Stimulated activated CD8-positive, alpha-beta memory T cell treated with anti-CD3 and anti-CD28 coated beads, Interleukin-4, amount 100 ng/mL, for 48 hours (primary cell): ENCODE measurements at regions not wholly inside any gene's neighbourhood (a gene's known extent, or its start where the extent isn't known, plus 50 kb on each side); places are given as distances from the start of the nearest gene placed in this dataset.

Source experiments
- DNase-seq: peaks from one replicate; pipeline ENCODE4 v3.0.0-alpha.2; 2020

DNA sequence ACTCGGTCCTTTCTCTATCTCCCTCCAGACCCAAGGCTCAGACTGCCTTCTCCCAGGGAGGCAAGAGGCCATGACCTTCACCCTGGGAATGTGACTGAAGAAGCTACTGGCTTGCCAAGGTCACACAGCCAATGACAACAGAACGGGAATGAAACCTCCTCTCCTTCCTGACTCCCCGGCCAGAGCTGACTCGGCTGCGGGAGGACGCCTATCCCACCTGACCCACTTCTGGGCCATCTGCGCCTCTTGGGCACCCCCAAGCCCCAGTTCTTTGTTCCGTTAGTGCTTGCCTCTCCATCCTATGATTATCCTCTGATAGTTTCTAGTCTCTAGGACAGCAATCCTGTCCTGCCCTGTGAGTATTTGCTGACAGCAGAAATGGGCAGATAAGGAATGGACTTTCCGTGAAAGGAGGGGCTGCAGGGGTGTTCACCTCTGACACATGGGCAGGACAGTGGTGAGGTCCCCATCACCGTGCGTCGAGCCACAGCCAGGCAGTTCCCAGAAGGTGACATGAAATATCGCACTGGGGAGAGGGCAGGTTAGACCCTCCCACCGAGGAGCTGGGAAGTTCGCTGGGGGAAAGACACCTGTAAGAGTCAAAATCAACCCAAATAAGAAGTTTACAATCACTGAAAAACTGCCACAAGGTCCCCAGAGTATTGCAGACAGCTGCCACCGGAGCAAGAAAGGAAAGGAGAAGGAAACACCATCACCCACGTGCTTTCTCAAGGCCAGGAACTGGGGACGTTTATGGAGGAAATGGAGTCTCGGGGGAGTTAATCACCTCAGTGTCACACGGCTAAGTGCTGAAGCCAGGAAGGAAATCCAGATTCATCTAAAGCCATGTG, 63.0 kb downstream of the INSIG1 start:
- DNase-seq: no peak

DNA sequence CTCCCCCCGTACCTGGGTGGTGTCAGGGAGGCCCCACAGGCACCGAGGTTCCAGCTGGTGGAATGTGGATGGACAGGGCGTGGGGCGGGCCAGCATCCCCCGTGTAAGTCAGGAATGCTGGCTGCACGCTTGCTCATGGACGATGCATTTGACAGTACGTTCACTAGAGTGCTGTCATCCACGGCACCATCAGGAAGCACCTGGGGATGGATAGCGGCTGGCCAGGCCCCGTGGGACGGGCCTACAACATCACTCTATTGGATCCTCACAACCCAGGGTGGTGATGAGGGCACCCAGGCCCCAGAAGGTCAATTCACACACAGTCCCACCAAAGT, 63.6 kb downstream of the INSIG1 start:
- DNase-seq: no peak

DNA sequence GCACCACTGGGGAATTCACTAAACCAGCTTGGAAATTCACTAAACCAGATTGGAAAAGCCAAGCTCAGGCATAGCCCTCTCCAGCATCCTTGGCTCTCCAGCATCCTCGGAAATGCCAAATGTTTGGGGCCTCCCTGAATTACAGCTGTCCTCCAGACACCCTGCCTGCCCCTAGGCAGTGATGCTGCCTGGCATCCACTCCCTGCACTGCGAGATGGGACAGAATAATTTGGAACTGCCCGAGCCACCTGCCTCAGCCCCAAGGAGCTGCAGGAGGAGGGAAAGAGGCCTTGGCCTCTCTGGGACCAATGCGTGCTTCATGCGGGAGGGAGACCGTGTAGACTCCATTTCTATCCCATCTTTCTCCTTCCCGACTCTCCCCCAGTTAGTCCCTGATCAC, 64.3 kb downstream of the INSIG1 start:
- no peak for DNase-seq

DNA sequence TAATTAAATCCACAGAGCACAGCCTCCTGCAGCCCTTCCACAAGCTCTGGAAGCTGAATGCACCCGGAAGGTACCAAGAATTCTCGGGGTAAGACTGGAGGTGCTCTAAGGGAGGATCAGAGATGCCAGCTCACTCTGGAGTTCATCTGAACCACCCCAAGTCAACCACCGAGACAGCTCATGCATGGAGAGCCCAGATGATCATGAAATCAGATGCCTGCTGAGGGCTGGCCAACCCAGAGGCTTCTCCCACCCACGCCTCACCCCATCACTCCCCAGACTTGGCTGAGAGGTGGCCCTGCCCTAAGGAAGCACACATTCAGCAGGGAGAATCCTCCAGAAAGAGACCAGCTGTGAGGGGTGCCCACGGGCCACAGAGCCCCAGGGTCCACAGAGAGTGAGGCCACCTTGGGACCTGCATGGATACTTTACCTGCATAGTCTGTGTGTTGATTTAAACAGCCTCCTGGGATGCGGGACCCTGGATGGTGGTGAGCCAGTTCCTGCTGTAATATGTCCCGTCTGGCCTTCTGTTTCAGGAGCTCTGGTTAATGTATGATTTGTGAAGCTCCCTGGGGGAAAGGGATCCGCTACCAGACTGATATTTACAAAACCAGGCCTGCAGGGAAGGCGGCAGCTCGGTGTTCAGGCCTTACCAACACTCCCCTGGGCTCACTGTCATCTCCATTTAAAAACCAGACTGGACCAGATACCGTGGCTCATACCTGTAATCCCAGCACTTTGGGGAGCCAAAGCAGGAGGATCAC, 64.9 kb downstream of the INSIG1 start:
- DNase-seq: no peak

DNA sequence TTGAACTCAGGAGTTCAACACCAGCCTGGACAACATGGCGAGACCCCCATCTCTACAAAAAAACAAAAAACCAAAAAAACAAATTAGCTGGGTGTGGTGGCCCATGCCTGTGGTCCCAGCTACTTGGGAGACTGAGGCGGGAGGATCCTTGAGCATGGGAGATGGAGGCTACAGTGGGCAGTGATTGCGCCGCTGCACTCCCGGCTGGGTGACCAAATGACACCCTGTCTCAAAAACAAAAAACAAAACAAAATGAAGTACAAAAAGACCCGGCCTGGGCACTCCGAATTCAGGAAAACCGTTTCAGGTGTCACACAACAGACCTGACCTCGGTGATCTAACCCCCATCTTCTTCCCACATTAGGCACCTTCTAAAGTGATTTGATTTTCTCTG, 65.5 kb downstream of the INSIG1 start:
- no peak for DNase-seq

DNA sequence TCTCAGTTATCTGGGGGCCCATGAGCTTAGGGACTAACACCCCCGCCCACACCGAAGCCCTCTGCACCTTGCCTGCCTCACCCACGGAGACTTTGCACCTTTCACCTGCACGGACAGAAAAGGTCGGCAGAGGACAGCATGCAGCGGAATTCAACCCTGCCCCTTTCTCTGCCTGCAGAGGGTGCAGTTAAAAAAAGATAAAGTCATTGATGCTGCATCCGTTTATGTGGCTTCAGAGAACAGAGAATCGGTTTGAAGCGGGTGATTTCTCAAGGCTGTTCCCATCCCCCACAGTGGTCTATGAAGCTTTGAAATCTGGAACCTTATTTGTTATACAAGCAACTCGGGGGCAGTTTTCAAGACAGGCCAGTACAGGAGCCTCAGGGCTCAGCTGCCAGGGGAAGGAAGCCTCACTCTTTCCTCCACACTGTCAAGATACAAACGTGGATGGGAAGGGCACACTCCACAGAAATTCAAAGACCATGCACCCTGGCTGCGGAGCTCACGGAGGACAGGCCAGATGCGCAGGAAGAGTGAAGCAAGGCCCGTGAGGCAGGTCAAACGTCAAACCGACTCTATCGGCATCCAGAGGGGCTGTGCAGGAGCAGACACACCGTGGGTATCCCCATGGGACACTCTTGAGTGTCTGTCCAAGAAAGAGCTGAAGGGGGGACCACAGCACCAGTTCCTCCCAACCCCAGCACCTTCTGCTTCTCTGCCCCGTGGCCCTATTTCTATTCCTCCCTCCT, 66.3 kb downstream of the INSIG1 start:
- DNase-seq: no peak

DNA sequence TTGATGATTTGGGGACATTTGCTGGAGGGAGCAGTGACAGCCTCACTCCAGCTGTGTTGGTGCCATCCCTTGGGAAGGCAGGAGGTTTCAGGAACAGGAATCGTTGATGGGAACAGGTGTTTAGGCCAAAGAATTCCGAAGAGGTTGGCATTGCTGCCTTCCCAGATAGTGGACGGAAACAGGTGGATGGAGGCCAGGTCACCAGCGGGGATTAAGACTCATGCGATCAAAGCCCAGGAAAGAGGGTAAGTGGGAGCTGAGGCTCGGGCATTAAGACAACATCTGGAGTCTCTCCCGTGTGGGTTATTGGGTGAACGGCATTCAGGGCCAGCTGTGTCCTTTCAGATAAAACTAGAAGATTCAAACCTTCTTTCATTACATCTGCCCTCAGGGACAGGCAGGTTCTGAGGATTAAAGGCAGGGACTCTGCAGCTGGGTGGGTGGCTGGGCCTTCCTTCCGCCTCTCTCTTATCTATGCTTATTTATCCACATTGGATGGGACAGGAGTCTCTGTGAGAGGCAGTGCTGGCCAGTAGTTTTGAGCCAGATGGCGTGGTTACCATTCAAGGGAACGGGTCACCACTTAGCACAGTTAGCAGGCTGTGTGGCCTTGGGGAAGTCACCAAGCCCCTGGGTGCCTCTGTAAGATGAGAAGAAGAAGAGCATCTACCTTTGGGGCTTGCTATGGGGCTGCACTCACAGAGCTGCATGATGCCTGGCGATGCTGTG, 67.6 kb downstream of the INSIG1 start:
- no peak for DNase-seq

DNA sequence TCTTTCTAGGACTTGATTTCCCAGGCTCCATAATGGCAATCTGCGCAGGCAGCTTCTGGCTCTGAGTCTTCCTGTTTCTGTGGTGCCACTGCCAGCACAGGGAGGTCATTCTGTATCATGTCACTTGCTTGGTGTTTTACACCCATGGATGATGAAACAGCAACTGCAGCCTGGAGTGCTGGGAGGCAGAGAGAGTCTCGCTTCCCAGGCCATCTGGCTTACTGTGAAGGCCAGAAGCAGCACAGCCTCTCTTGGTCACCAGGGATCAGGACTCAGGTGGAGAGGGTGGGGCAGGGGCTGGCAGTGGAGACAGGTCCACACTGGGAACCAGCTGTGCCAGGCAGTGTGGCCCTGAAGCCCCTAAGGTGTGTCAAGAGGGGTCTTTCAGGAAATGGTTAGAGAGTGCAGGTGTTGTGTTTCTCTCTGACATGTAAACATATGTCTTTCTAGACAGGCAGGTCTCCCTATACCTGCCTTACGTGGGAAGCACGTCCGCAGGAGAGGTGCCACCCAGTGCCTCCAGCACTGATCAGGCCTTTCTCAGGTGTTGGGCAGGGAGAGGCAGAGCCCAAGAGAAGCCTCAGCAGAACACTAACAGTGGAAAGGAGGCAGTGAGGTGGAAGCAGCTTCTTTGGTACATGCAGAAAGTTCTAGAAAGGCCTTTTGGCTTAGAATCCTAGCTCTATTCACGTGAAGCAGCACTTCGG, 71.4 kb downstream of the INSIG1 start:
- DNase-seq: no peak

DNA sequence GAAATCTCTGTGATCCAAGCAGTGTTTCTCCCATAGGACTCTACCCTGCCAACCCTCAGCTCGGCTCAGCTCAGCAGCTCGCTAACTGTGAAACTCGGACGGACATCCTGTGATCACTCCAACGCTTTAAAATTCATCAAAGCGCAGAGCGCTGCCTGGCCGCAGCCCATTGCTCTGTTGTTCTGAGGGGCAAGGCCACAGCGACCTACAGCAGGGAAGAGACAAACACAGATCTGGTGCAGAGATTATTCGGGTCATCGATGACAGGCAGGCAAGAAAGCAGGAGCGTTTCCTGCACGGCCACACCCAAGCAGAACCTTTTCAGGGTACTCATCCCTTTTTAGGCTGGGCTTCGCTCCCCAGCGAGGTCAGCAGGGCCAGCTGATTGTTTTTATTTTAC, 72.1 kb downstream of the INSIG1 start:
- no peak for DNase-seq

DNA sequence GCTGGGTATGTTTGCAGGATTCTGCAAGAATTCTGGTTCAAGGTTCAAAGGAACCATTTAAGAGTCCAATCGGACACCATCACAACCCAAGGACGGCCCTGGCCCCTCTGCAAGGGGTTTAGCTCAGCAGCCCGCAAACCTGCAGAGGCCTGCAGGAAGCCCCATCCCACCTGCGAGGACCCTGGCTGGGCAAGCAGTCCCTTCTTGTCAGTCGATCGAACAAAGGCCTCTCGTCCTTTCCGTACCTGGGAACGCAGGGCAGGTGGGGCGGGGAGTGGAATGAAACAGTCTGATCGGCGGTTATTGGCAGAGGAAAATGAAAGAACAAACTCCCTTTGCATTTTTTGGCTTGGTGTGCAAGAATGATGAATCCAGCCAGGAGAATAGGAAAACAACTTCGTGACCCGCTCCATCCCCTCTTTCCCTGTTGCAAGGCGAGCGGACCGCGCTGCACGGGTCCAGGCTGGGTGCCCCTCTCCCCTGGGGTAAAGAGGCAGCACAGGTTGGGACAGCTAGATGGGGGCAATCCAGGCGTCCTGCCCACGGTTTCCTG, 73.7 kb downstream of the INSIG1 start:
- DNase-seq: no peak

DNA sequence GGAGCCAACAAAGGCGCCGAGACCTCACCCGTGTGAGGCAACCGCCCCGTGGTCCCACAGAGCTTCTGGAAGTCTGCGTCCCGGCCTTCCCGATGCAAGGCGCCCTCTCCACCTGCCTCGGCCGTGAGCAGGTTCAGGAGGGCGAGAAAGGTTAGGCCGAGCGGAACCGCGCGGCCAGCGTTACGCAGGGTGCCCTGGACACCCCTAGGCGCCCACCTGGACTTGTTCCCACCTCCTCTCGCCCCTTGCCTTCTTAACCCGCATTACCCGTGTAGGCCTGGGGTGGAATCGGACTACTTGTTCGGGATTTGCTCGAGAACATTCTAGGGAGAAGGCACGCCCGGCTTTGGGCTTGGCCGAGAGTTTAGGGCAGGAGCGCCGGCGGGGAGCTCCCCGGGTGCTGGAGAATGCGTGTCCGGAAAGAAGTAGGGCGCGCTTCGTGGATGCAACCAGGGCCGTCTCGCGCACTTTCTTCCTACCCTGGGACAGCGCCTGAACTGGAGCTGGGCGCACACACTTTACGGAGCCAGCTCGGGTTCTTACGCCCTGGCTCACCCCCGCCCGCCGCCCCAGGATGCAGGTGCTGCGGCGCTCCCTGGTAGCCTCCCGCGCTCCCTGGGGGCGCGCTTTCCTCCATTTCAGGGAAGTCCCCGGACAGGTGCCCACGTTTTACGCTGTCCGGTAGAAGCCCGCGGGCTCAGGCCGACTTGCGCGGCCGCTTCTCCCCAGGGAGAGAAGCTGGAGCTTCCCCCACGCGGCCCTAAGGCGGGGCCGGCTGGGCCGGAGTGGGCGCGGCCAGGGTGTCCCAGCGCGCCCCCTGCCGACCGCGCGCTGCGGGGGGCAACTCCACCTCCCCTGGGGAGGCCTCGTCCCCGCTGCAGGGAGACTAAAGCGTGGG, 74.5 kb downstream of the INSIG1 start:
- peak; percentile 43 for DNase-seq

DNA sequence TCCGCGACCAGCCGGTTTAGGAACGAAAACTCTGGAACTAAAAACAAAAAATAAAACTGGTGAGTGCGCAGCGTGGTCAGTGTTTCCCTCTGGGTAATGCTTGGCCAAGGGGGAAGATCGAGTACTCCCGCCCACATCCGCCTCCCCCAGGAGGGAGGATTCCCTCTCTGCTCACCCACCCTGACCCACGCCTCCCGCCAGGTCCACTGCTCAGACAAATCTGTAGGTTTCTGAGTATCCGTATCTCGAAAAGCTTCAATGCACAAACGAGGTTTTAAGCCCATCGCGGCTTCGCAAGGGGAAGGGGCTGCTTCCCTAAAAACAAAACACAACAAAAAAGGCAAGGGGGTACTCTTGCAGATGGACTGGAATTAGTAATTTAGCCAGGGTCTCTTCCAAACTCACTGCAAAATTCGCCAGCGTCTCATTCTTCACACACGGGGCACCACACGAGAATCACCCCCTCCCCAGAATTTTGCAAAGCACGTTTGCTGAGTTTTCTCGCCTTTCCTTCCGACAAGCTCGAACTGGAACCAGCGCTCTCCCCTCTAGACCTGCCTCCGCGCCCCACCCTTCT, 75.2 kb downstream of the INSIG1 start:
- DNase-seq: no peak

DNA sequence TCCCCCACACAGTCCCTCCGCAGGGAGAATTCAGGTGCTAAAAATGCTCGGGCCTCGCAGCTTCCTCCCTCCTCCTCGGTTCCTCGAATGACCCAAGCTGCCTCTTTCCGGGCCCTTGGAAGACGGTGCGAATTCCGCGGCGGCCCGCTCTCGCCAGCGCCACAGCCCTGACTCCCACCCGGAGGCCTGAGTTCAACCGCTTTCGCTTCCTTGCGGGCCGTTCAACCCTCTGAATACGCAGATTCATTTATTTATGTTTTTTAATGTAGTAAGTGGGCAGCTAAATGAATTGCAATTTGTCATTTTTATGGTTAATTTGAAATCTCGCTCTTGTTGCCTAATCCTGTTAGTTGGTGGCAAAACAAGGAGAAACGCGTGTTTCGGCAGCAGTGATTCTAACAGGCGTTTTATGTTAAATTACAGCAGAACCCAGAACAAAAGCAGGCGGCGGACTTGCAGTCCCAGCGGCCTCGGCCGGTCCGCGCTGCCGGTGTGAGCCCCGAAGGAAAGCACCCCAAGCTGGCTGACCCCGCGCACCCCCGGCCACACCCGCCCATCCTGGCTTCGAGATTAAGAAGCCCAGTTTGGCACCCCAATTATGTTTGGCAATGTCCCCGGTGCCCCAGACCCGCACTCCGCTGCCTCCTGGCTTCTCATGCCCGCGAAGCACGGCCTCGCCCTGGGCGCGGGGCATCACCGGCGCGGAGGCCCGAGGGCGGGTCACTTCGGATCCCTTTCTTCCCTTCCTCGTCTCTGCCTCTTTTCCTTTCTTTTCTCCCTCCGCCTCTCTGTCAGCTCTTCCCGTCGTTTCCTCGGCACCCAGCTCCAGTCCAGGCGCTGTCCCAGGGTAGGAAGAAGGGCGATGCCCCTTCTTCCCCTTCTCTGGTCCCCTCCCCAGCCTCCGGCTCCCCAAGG, 75.9 kb downstream of the INSIG1 start:
- no peak for DNase-seq

DNA sequence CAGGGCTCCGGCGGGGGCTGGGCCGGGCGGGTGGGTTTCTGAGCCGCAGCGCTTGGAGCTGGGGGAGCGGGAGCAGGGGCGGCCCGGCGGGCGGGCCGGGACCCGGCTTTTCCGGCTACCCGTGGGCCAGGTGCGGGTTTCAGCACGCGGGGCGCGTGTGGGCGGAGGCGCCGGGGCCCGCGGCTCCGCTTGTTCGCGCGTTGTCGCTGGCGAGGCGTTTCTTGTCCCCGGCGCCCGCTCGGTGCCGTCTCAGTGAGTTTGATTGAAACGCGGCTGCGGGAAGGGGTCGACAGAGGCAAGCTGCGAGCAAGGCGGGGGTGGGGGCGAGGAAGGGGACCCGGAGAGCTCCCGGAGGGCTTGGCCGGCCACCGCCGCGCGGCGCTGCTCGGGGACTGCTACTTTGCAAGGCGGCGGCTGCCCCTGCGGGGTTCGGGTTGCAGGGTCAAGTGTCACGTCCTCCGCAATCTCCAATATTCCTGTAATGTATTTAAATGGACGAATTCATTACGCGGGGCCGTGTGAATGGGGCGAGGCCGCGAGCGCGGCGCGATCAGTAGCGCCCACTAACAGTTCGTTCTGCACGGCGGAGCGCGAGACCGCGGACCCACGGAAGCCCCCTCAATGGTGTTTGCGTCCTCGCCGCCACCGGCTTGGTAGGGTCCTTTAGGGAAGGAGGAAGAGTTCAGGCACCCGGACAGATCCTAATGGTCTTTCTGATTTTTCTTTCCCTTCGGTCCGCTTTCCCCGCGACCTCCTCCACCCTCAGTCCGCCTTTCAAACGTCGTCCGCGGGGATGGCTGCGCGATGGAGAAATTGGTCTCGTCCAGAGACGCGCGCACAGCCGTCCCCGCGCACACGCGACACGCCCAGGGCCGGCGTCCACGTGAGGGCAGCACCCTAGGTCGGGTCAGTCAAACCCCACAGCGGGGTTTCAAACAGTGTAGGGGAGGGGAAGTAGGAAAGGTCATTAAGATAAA, 76.9 kb downstream of the INSIG1 start:
- peak; percentile 35 for DNase-seq

DNA sequence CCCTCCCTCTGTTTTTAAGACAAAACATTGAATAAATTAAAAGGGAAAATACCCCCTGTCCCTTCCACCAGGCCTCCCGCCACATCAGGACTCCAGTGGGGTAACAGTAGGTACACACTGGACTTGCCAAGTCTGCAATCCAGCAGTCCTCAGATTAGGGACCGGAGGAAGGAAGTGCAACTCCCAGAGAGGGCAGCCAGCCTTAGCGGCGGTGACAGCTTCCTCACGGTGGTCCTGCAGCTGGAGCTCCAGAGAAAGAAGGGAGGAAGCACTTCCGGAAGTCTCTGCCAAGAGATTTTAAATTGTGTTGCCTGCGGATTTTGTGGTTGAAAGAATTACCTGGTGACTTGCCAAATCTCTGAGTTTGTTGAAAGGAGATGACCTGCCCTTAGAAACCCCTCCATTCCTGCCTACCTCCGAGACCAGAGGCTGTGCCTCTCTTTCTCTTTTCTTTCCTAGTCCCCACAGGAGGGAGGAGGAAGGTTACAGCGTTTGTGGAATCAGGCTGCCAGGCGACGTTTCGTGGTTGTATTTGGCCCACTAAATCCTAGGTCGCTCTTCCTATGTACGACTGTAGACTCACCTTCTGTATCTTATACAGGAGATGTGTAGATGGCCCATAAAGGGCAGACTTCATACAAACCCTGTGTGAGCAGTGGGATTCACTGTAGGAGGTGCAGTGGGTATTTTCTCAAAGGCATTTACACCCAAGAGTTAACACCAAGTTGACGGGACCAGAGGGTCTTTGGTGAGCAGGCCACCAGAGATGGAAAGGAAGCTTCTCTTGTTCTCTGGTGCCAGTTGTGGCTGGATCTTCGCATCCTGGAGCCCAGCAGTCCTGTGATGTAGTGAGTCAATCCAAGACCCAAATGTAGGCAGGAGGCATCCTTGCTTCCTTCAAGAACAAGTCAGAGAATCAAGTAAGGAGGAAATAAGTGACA, 77.9 kb downstream of the INSIG1 start:
- no peak for DNase-seq

DNA sequence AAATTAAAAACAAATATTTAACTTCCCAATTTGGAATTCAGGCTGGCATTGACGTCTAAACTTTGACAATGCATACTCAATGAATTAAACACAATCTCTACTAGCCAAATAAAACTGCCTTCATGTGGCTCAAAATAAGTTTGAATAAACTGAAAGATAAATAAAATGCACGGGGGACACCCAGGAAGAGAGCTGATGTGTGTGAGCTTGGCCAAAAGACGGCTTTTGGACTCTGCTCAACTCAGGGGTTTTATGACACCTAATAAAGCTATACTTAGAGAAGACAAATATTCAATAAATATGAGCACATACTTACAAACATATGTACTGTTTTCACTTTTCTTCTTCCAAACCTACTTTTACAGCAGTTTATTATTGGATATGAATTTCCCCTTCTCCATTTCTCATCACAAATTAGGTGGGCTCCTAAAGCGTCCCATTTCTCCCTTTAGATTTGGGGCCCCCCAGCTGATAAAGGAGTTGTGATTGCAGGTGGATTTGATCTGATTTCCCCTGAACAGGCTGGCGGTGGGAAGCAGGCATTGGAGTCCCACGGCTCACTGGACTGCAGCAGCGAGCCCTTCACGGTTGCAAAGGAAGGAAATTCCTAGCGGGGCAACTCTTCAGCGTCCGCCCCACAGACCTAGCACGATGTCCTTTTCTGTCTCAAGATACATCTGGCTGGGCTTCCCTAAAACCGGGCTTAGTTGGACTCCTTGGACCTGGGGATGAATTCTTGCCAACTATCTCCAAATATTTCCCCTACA, 79.6 kb downstream of the INSIG1 start:
- DNase-seq: no peak
